ENCODE measurements at regions not wholly inside any gene's neighbourhood (a gene's known extent, or its start where the extent isn't known, plus 50 kb on each side); places are given as distances from the start of the nearest gene placed in this dataset.
"Not testable (repeated sequence)": the region's sequence is repeated elsewhere in the genome, so short reads cannot be mapped to it uniquely, and the experiment has no call there.

- DNase-seq (ENCODE audit: low spot score), result not testable (repeated sequence)
Measured at GRCh38 chr21:9788281-9788680, 733.1 kb upstream of the TPTE start.

- not testable (repeated sequence) for DNase-seq (ENCODE audit: low spot score)
Measured at GRCh38 chr21:9790354-9790753, 731.0 kb upstream of the TPTE start.

- DNase-seq (ENCODE audit: low spot score), result not testable (repeated sequence)
Measured at GRCh38 chr21:9791453-9791852, 729.9 kb upstream of the TPTE start.

DNA sequence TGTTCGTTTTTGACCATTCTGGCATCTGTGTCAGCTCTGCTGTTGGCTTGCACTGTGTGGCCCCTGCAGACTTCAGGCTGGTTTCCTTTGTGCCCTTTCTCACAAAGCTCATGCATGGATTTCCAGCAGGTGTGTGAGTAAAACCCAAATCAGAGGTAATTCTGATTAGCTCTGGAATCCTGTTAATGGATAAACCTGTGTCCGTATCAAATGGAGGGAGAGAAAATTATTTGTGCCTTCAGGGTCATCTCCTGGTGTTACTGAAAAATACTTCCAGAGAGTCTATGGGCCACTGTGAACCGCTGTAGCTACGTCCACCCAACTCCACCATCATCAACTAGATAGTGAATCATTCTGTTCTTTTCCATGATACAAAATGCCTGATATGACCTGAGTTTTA lies 726.1 kb upstream of the TPTE start:
- not testable (repeated sequence) for DNase-seq (ENCODE audit: low spot score)

- not testable (repeated sequence) for DNase-seq (ENCODE audit: low spot score)
Measured at GRCh38 chr21:9796293-9796692, 725.1 kb upstream of the TPTE start.

- DNase-seq (ENCODE audit: low spot score), result not testable (repeated sequence)
Measured at GRCh38 chr21:9807675-9808074, 713.7 kb upstream of the TPTE start.

DNA sequence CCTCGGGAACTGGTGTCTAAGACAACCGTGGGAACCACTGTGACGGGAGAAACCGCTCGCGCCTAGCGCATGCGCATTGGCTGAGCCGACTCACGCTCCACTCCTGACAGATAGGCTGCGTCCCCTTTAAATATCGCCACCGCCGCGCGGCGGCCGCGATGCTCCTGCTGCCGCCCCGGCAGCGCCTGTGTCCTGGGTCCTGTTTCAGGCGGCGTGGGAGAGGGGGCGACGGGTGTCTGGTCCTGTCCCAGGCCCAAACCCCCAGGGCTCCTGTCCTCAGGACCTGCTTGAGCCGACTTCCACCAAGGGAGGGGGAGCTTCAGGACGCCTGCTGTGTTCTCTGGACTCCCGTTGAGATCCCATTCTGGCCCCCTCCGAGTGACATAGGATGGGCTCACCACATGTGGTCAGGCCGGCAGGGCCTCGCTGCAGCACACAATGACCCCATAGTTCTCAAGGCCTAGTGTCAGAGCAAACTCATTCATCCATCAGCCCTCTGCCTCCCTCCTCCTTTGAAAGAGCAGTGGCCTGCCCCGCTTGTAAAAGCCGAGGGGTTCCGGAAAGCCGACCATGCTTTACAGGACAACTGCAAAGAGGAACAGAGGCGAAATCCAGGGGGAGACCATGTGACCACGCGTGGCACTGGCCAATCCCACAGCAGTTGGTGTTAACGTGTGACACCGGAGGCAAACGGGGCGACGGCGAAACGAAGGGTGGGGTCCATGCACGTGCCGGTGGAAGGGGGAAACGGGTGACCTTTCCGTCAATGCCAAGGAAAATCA lies 710.0 kb upstream of the TPTE start:
- not testable (repeated sequence) for DNase-seq (ENCODE audit: low spot score)

GRCh38 chr21:9812507-9812906 lies 708.9 kb upstream of the TPTE start:
- not testable (repeated sequence) for DNase-seq (ENCODE audit: low spot score)

GRCh38 chr21:9813894-9814814 lies 707.2 kb upstream of the TPTE start:
- not testable (repeated sequence) for DNase-seq (ENCODE audit: low spot score)

GRCh38 chr21:9815181-9815789 lies 706.1 kb upstream of the TPTE start:
- not testable (repeated sequence) for DNase-seq (ENCODE audit: low spot score)

DNA sequence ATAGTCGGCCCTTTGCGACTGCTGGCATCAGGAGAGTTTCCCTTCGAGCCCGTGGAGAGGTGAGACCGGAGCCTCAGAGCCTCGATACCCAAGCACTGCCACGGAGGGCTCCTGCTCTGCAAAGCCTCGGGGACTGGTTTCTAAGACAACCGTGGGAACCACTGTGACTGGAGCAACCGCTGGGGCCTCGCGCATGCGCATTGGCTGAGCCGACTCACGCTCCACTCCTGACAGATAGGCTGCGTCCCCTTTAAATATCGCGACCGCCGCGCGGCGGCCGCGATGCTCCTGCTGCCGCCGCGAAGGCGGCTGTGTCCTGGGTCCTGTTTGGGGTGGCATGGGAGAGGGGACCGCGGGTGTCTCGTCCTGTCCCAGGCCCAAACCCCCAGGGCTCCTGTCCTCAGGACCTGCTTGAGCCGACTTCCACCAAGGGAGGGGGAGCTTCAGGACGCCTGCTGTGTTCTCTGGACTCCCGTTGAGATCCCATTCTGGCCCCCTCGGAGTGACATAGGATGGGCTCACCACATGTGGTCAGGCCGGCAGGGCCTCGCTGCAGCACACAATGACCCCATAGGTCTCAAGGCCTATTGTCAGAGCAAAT lies 704.5 kb upstream of the TPTE start:
- DNase-seq (ENCODE audit: low spot score), result not testable (repeated sequence)

- not testable (repeated sequence) for DNase-seq (ENCODE audit: low spot score)
Measured at GRCh38 chr21:9817841-9818441, 703.4 kb upstream of the TPTE start.

DNA sequence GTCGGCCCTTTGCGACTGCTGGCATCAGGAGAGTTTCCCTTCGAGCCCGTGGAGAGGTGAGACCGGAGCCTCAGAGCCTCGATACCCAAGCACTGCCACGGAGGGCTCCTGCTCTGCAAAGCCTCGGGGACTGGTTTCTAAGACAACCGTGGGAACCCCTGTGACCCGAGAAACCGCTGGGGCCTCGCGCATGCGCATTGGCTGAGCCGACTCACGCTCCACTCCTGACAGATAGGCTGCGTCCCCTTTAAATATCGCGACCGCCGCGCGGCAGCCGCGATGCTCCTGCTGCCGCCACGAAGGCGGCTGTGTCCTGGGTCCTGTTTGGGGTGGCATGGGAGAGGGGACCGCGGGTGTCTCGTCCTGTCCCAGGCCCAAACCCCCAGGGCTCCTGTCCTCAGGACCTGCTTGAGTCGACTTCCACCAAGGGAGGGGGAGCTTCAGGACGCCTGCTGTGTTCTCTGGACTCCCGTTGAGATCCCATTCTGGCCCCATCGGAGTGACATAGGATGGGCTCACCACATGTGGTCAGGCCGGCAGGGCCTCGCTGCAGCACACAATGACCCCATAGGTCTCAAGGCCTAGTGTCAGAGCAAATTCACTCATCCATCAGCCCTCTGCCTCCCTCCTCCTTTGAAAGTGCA lies 701.7 kb upstream of the TPTE start:
- not testable (repeated sequence) for DNase-seq (ENCODE audit: low spot score)

- not testable (repeated sequence) for DNase-seq (ENCODE audit: low spot score)
Measured at GRCh38 chr21:9820579-9820978, 700.8 kb upstream of the TPTE start.

DNA sequence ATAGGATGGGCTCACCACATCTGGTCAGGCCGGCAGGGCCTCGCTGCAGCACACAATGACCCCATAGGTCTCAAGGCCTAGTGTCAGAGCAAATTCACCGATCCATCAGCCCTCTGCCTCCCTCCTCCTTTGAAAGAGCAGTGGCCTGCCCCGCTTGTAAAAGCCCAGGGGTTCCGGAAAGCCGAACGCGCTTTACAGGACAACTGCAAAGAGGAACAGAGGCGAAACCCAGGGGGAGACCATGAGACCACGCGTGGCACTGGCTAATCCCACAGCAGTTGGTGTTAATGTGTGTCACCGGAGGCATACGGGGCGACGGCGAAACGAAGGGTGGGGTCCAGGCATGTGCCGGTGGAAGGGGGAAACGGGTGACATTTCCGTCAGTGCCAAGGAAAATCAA lies 699.9 kb upstream of the TPTE start:
- DNase-seq (ENCODE audit: low spot score), result not testable (repeated sequence)

DNA sequence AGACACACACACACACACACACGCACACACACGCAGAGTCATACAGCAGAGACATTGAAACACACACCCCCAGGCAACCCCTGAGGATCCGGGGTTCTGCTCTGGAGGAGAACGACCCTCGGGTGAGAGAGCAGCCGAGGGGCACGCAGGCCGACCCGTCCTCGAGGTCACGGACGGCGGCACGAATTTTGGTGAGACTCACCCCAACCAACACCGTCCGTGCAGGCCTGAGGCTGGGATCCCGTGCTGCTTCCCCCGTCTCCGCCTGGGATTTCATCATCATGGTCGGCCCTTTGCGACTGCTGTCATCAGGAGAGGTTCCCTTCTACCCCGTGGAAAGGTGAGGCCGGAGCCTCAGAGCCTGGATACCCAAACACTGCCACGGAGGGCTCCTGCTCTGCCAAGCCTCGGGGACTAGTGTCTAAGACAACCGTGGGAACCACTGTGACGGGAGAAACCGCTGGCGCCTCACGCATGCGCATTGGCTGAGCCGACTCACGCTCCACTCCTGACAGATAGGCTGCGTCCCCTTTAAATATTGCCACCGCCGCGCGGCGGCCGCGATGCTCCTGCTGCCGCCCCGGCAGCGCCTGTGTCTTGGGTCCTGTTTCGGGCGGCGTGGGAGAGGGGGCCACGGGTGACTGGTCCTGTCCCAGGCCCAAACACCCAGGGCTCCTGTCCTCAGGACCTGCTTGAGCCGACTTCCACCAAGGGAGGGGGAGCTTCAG lies 699.1 kb upstream of the TPTE start:
- DNase-seq (ENCODE audit: low spot score), result not testable (repeated sequence)

DNA sequence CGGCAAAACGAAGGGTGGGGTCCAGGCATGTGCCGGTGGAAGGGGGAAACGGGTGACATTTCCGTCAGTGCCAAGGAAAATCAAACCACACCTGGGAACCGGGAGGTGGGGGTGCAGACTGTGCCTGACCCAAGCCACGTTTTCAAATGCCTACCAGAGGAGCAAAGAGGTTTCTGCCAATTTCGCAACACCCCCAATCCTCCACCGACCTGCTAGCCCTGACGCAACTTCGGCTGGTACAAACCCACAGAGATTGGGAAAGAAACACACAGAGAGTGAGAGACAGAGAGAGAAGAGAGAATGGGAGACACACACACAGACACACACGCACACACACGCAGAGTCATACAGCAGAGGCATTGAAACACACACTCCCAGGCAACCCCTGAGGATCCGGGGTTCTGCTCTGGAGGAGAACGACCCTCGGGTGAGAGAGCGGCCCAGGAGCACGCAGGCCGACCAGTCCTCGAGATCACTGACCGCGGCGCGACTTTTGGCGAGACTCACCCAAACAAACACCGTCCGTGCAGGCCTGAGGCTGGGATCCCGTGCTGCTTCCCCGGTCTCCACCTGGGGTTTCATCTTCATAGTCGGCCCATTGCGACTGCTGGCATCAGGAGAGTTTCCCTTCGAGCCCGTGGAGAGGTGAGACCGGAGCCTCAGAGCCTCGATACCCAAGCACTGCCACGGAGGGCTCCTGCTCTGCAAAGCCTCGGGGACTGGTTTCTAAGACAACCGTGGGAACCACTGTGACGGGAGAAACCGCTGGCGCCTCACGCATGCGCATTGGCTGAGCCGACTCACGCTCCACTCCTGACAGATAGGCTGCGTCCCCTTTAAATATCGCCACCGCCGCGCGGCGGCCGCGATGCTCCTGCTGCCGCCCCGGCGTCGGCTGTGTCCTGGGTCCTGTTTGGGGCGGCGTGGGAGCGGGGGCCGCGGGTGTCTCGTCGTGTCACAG lies 697.9 kb upstream of the TPTE start:
- peak; percentile 28 for DNase-seq (ENCODE audit: low spot score)

DNA sequence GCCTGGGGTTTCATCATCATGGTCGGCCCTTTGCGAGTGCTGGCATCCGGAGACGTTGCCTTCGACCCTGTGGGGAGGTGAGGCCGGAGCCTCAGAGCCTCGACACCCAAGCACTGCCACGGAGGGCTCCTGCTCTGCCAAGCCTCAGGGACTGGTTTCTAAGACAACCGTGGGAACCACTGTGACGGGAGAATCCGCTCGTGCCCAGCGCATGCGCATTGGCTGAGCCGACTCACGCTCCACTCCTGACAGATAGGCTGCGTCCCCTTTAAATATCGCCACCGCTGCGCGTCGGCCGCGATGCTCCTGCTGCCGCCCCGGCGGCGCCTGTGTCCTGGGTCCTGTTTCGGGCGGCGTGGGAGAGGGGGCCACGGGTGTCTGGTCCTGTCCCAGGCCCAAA lies 690.6 kb upstream of the TPTE start:
- not testable (repeated sequence) for DNase-seq (ENCODE audit: low spot score)

GRCh38 chr21:9832751-9833150 lies 688.6 kb upstream of the TPTE start:
- not testable (repeated sequence) for DNase-seq (ENCODE audit: low spot score)
